K562 (cell line): ENCODE measurements at regions not wholly inside any gene's neighbourhood (a gene's known extent, or its start where the extent isn't known, plus 50 kb on each side); places are given as distances from the start of the nearest gene placed in this dataset.

Experiments used
- CREBBP ChIP-seq: IDR thresholded peaks from one replicate; pipeline ENCODE4 v1.6.1; 2012; ENCODE audit warnings: low read depth, mild to moderate bottlenecking, control low read depth, inconsistent platforms, low read length
- CTCF ChIP-seq, 3 experiments: IDR thresholded peaks in 2 of 3; conservative IDR thresholded peaks in 1 of 3; 2 replicates each; pipeline ENCODE4 v1.5.1; 2011 to 2012; ENCODE audit warnings: low read length in 3 of 3, mild to moderate bottlenecking in 3 of 3, control low read depth in 2 of 3, improper control_type of control experiment in 1 of 3, inconsistent platforms in 1 of 3, low read depth in 1 of 3, mixed read lengths in 1 of 3, moderate library complexity in 1 of 3; ENCODE audit not compliant: insufficient read depth in 2 of 3
- E2F8 ChIP-seq: fragments of 450-650 bp; IDR thresholded peaks from 2 replicates; pipeline ENCODE4 v1.7.1; 2018; ENCODE audit warnings: mild to moderate bottlenecking, low read depth; ENCODE audit not compliant: partially characterized antibody
- SIN3A ChIP-seq, 2 experiments: fragments of 150-350 bp in 1 of 2; IDR thresholded peaks; 2 replicates each; pipeline ENCODE4 v1.6.1; 2011 to 2016; ENCODE audit warnings: borderline replicate concordance in 2 of 2, low read depth in 2 of 2, low read length in 2 of 2, mild to moderate bottlenecking in 2 of 2, moderate library complexity in 2 of 2; ENCODE audit not compliant: control insufficient read depth in 1 of 2

DNA sequence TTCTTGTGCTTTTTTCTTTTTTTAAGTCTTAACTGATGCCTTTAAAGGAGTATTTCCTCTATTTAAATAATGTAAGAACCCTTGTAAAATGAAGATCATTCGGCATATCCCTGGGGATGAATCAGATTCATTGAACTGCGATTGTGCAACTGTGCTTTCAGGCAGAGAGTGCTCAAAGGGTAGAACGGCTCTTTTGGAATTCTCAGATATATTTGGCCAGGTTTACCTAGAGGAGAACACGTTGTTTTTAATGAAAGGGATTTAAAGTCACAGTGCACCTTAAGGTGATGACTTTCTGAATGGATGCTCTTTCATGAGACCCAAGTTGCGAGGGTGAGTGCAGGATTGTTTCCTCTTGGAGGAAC, 51.6 kb upstream of the ELOVL6 start:
- TF ChIP-seq CREBBP (no peak), E2F8 (no peak), CTCF (IDR thresholded peaks at IDR 0.05 in 2 of 3, conservative IDR thresholded peaks at IDR 0.05 in 1 of 3; ENCODE audit: insufficient read depth in 2 of 3, low read depth in 1 of 3, low read length in 3 of 3) (no peak), SIN3A (IDR thresholded peaks at IDR 0.05; ENCODE audit: borderline replicate concordance in 2 of 2, control insufficient read depth in 1 of 2, low read depth in 2 of 2, low read length in 2 of 2) (no peak)
